ENCODE measurements at regions not wholly inside any gene's neighbourhood (a gene's known extent, or its start where the extent isn't known, plus 50 kb on each side); places are given as distances from the start of the nearest gene placed in this dataset.

DNA sequence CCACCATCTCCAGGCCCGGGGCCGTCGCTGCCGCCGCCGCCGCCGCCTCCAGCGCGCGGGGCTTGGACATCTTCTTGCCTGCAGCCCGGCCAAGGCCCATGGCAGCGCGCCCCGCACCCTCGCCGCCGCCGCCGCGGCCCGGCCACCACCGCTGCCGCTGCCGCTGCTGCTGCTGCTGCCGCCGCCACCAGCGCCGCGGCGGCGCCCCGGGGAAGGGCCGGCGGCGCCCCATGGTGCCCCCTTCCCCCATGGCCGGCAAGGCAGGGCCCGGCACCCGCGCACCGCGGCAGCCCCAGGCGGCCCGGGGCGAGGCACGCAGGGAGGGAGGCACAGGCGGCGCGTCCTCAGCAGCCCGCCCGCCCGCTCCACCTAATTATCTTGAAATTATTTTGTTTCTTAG is 3057.4 kb downstream of the RPIA start:
- TF ChIP-seq, protein P1, sequence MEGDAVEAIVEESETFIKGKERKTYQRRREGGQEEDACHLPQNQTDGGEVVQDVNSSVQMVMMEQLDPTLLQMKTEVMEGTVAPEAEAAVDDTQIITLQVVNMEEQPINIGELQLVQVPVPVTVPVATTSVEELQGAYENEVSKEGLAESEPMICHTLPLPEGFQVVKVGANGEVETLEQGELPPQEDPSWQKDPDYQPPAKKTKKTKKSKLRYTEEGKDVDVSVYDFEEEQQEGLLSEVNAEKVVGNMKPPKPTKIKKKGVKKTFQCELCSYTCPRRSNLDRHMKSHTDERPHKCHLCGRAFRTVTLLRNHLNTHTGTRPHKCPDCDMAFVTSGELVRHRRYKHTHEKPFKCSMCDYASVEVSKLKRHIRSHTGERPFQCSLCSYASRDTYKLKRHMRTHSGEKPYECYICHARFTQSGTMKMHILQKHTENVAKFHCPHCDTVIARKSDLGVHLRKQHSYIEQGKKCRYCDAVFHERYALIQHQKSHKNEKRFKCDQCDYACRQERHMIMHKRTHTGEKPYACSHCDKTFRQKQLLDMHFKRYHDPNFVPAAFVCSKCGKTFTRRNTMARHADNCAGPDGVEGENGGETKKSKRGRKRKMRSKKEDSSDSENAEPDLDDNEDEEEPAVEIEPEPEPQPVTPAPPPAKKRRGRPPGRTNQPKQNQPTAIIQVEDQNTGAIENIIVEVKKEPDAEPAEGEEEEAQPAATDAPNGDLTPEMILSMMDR (IDR thresholded peaks at IDR 0.05) = no peak
- no peak for TF ChIP-seq POLR2A (IDR thresholded peaks at IDR 0.05)

Data from esophagus squamous epithelium (tissue), 4 donors.